Calu3 (cell line): ENCODE measurements at regions not wholly inside any gene's neighbourhood (a gene's known extent, or its start where the extent isn't known, plus 50 kb on each side); places are given as distances from the start of the nearest gene placed in this dataset.

Source experiments
- BruUV-seq: library from RNA; stranded (reverse); fragments of 400-500 nt; replicated peaks from 2 replicates; lab custom pipeline; 2021; lab: Mats Ljungman, UMichigan
- CTCF ChIA-PET: fragments of 300-600 bp; sonication (Branson Sonifier 250); formaldehyde crosslinking; loops from one replicate; lab custom pipeline; 2022; ENCODE audit warnings: antibody characterized with exemption; lab: Charles Lee
- DNase-seq: peaks from one replicate; pipeline ENCODE4 v3.0.0; 2022
- H3K27ac Mint-ChIP-seq: one replicate; pipeline ENCODE4 v1.8.0; 2022; ENCODE audit warnings: mixed read lengths; ENCODE audit not compliant: unreplicated experiment
- H3K27me3 Mint-ChIP-seq: one replicate; pipeline ENCODE4 v1.8.0; 2022; ENCODE audit warnings: mixed read lengths; ENCODE audit not compliant: unreplicated experiment
- H3K36me3 Mint-ChIP-seq: one replicate; pipeline ENCODE4 v1.8.0; 2022; ENCODE audit warnings: mild to moderate bottlenecking, moderate library complexity, mixed read lengths; ENCODE audit not compliant: insufficient read depth, unreplicated experiment
- H3K4me1 Mint-ChIP-seq: one replicate; pipeline ENCODE4 v1.8.0; 2022; ENCODE audit warnings: mild to moderate bottlenecking, low read depth, mixed read lengths; ENCODE audit not compliant: unreplicated experiment
- H3K4me3 Mint-ChIP-seq: one replicate; pipeline ENCODE4 v1.8.0; 2022; ENCODE audit warnings: mild to moderate bottlenecking, low read depth, moderate library complexity, mixed read lengths; ENCODE audit not compliant: unreplicated experiment
- H3K9me3 Mint-ChIP-seq: one replicate; pipeline ENCODE4 v1.8.0; 2022; ENCODE audit warnings: low read depth, mixed read lengths; ENCODE audit not compliant: unreplicated experiment
- CTCF ChIP-seq: fragments of 200-600 bp; IDR thresholded peaks from one replicate; pipeline ENCODE4 v1.8.0; 2022; ENCODE audit warnings: antibody characterized with exemption; ENCODE audit not compliant: unreplicated experiment
- intact Hi-C: fragments of 100-400 bp; cut with micrococcal nuclease; formaldehyde crosslinking; loops from one replicate; pipeline ENCODE4 v1.10.0; 2022; ENCODE audit not compliant: unreplicated experiment

- intact Hi-C loops: no loop called here
- no peaks in the 10 kb centered on the region for H3K27me3 Mint-ChIP-seq
- no TSS peak for BruUV-seq
- H3K9me3 Mint-ChIP-seq: peaks cover 3% of the 10 kb centered on the region
- no peaks in the 10 kb centered on the region for H3K4me1 Mint-ChIP-seq
- no peaks in the 10 kb centered on the region for H3K36me3 Mint-ChIP-seq
- no peak for DNase-seq
- H3K27ac Mint-ChIP-seq: no peak overlapping the region
- H3K4me3 Mint-ChIP-seq: no peak overlapping the region
- CTCF ChIA-PET: no interaction called here
- TF ChIP-seq CTCF: no peak
Observed at GRCh38 chr4:56750231-56750630, 69.1 kb upstream of the HOPX start.

GRCh38 chr4:56748271-56748670 lies 67.2 kb upstream of the HOPX start:
- DNase-seq: no peak
- TF ChIP-seq CTCF: no peak
- intact Hi-C loops: no loop called here
- Mint-ChIP-seq H3K4me3 (no peak overlapping the region), H3K36me3 (no peaks in the 10 kb centered on the region), H3K4me1 (no peaks in the 10 kb centered on the region), H3K27me3 (no peaks in the 10 kb centered on the region), H3K9me3 (peaks cover 3% of the 10 kb centered on the region), H3K27ac (no peak overlapping the region)
- CTCF ChIA-PET: no interaction called here
- no TSS peak for BruUV-seq

GRCh38 chr4:56746639-56747038 lies 65.5 kb upstream of the HOPX start:
- Mint-ChIP-seq H3K36me3 (no peaks in the 10 kb centered on the region), H3K9me3 (peaks cover 3% of the 10 kb centered on the region), H3K4me1 (peaks cover 7% of the 10 kb centered on the region), H3K4me3 (no peak overlapping the region), H3K27me3 (no peaks in the 10 kb centered on the region), H3K27ac (no peak overlapping the region)
- no peak for DNase-seq
- TF ChIP-seq CTCF: no peak
- intact Hi-C loops: no loop called here
- CTCF ChIA-PET: no interaction called here
- BruUV-seq: no TSS peak

GRCh38 chr4:56745042-56745441 lies 63.9 kb upstream of the HOPX start:
- Mint-ChIP-seq H3K4me3 (no peak overlapping the region), H3K9me3 (no peaks in the 10 kb centered on the region), H3K36me3 (no peaks in the 10 kb centered on the region), H3K4me1 (peaks cover 8% of the 10 kb centered on the region), H3K27me3 (no peaks in the 10 kb centered on the region), H3K27ac (no peak overlapping the region)
- intact Hi-C loops: no loop called here
- DNase-seq: no peak
- CTCF ChIA-PET: no interaction called here
- no peak for TF ChIP-seq CTCF
- BruUV-seq: no TSS peak
